ENCODE measurements at regions not wholly inside any gene's neighbourhood (a gene's known extent, or its start where the extent isn't known, plus 50 kb on each side); places are given as distances from the start of the nearest gene placed in this dataset.

DNA sequence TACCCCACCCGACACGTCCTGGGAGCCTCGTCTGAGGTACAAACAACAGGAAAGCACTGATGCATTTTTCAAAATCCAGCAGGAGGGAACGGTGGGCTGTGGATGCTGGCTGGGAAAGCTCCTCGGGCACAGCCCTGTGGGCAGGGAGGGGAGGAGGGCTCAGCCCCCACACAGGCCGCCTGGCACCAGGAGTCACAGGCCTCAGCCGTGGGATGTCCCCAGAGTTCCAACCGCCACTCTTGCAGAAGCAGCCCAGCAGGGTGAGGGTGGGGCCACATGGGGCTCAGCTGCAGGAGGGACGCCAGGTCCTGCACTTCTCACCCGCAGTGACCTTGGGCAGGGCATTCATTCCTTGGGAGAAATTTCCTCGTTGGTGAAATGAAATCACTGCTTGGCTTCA lies 274.6 kb downstream of the BRD1 start:
- no peaks in the 10 kb centered on the region for H3K27me3 ChIP-seq (replicated peaks; ENCODE audit: control insufficient read depth, insufficient read depth, low read length)
- TF ChIP-seq, protein P1, sequence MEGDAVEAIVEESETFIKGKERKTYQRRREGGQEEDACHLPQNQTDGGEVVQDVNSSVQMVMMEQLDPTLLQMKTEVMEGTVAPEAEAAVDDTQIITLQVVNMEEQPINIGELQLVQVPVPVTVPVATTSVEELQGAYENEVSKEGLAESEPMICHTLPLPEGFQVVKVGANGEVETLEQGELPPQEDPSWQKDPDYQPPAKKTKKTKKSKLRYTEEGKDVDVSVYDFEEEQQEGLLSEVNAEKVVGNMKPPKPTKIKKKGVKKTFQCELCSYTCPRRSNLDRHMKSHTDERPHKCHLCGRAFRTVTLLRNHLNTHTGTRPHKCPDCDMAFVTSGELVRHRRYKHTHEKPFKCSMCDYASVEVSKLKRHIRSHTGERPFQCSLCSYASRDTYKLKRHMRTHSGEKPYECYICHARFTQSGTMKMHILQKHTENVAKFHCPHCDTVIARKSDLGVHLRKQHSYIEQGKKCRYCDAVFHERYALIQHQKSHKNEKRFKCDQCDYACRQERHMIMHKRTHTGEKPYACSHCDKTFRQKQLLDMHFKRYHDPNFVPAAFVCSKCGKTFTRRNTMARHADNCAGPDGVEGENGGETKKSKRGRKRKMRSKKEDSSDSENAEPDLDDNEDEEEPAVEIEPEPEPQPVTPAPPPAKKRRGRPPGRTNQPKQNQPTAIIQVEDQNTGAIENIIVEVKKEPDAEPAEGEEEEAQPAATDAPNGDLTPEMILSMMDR (IDR thresholded peaks at IDR 0.05; ENCODE audit: insufficient read depth, low read length, poor library complexity, severe bottlenecking) = no peak

DNA sequence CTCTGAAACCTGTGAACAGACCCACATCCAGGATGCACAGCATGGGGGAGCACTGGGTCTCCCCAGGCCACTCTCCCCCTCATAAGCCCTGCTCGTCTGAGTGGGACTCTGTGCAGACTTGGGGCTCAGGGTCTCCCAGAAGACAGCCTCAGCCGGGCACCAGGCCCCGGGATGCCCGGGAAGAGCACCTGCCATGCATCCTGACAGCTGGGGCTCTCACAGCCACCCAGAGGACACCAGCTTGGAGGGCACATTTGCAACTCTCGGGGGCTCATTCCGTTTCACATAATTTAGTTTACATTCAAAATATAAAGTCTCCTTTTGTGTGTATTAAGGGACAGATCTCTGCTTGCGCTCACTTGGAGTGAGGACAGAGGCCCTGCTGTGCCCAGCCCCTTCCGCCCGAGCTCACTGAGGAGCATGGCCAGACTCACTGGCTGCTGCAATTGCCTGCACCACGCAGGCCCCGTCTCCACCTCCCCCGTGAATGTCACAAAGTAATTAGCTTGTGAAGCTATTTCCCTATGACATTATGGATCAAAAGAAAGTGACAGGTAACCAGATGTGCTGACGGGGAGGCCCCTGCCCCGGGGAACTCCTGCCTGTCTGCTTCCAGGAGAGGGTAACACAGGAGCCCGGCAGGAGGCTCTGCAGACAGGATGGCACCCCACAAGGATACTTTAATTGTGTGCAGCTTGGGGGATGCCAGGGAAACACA lies 275.6 kb downstream of the BRD1 start:
- Histone ChIP-seq H3K36me3 (ENCODE audit: control insufficient read depth, insufficient read depth, low read length) (no peaks in the 10 kb centered on the region; the same call in none of the 2 replicates), H3K4me3 (replicated peaks; ENCODE audit: low read depth, low read length) (no peak overlapping the region), H3K27me3 (replicated peaks; ENCODE audit: control insufficient read depth, insufficient read depth, low read length) (no peaks in the 10 kb centered on the region)
- TF ChIP-seq, protein P1 (IDR thresholded peaks at IDR 0.05; ENCODE audit: insufficient read depth, low read length, poor library complexity, severe bottlenecking) = no peak
- DNase-seq (ENCODE audit: extremely low read depth, insufficient read length) = no peak

More for the DNA sequence above, 274.6 kb downstream of the BRD1 start:
- H3K4me3 ChIP-seq (replicated peaks; ENCODE audit: low read depth, low read length) = no peak overlapping the region
- no peak for DNase-seq (ENCODE audit: extremely low read depth, insufficient read length)
- H3K36me3 ChIP-seq (ENCODE audit: control insufficient read depth, insufficient read depth, low read length) = no peaks in the 10 kb centered on the region; the same call in none of the 2 replicates

DNA sequence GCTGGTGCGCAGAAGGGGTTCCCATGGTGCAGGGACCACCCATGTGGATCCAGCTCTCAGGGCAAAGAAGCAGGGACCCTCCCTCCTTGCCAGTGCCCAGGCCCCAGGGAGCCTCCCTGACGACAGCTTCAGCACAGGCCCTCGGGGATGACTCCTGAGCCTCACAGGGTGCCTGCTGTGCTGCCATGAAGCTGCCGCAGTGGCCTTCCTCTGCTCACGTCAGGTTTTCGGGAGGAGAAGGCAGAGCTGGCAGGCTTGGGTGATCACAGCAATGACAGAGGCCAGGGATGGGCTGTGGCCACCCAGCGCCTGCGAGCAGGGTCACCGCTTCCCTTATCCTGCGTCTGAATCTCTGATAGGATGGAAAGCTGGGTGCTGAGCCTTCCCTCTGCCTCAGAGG lies 276.2 kb downstream of the BRD1 start:
- no peak overlapping the region for H3K4me3 ChIP-seq (replicated peaks; ENCODE audit: low read depth, low read length)
- TF ChIP-seq, protein P1 (IDR thresholded peaks at IDR 0.05; ENCODE audit: insufficient read depth, low read length, poor library complexity, severe bottlenecking) = no peak
- H3K27me3 ChIP-seq (replicated peaks; ENCODE audit: control insufficient read depth, insufficient read depth, low read length) = no peaks in the 10 kb centered on the region

DNA sequence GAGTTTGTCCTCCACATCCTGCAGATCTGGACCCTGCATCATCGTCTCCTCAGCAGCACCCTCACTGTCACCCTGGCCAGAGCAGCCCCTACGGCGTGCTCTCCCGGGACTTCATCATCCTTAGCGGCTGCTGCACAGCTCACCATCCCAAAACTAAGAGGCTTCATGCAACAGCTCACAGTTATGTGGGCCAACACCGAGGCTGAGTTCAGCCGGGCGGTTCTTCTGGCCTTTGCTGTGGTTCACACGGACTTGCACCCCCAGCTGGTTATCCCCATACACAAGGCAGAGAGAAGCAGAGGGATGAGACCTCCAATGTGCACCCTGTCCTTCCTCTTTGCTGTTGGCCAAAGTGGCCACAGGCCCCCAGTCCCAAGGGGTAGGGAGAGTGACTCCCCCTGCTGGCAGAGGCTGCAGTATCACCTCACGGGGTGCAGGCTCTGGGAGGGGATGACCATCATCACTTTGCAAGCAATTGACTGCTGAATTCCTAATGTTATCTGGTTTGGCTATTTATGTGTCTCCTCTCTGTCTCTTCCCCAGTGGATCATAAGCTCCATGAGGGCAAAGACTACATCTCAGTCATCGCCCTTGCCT lies 276.8 kb downstream of the BRD1 start:
- no peaks in the 10 kb centered on the region; the same call in none of the 2 replicates for H3K36me3 ChIP-seq (ENCODE audit: control insufficient read depth, insufficient read depth, low read length)
- TF ChIP-seq, protein P1 (IDR thresholded peaks at IDR 0.05; ENCODE audit: insufficient read depth, low read length, poor library complexity, severe bottlenecking) = peak; percentile 7
- no peaks in the 10 kb centered on the region for H3K27me3 ChIP-seq (replicated peaks; ENCODE audit: control insufficient read depth, insufficient read depth, low read length)
- no peak for DNase-seq (ENCODE audit: extremely low read depth, insufficient read length)
- no peak overlapping the region for H3K4me3 ChIP-seq (replicated peaks; ENCODE audit: low read depth, low read length)

More for the DNA sequence above, 276.2 kb downstream of the BRD1 start:
- H3K36me3 ChIP-seq (ENCODE audit: control insufficient read depth, insufficient read depth, low read length) = no peaks in the 10 kb centered on the region; the same call in none of the 2 replicates
- DNase-seq (ENCODE audit: extremely low read depth, insufficient read length) = no peak

DNA sequence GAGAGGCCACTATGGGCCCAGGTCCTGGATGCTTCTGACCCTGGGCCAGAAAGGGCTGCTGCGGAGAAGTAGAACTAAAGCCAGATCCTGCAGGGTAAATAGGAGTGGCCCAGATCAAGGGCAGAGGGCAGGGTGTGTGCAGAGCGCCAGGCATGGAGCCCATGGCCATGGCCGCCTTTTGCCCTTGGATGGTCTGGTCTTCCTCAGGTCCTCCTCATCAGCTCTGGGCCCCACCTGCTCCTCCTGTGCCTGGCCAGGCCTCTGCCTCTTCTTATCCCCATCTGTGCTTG lies 277.6 kb downstream of the BRD1 start:
- no peak for DNase-seq (ENCODE audit: extremely low read depth, insufficient read length)
- Histone ChIP-seq H3K36me3 (ENCODE audit: control insufficient read depth, insufficient read depth, low read length) (no peaks in the 10 kb centered on the region; the same call in none of the 2 replicates), H3K27me3 (replicated peaks; ENCODE audit: control insufficient read depth, insufficient read depth, low read length) (no peaks in the 10 kb centered on the region), H3K4me3 (replicated peaks; ENCODE audit: low read depth, low read length) (no peak overlapping the region)
- TF ChIP-seq, protein P1 (IDR thresholded peaks at IDR 0.05; ENCODE audit: insufficient read depth, low read length, poor library complexity, severe bottlenecking) = no peak
